Caco-2 (cell line): ENCODE measurements at regions not wholly inside any gene's neighbourhood (a gene's known extent, or its start where the extent isn't known, plus 50 kb on each side); places are given as distances from the start of the nearest gene placed in this dataset.

Experiments
- BruUV-seq: library from RNA; stranded (reverse); fragments of 400-500 nt; replicated peaks from 2 replicates; lab custom pipeline; 2021; lab: Mats Ljungman, UMichigan
- CTCF ChIA-PET: fragments of 300-600 bp; sonication (Branson Sonifier 250); formaldehyde crosslinking; loops from one replicate; lab custom pipeline; 2022; ENCODE audit warnings: antibody characterized with exemption; lab: Charles Lee
- POLR2A ChIA-PET: fragments of 300-600 bp; sonication (Branson Sonifier 250); formaldehyde crosslinking; loops from one replicate; lab custom pipeline; 2022; ENCODE audit warnings: antibody characterized with exemption; lab: Charles Lee
- DNase-seq, 2 experiments: peaks; one replicate each; pipeline versions ENCODE4 v3.0.0 to v3.0.0-alpha.2; 2020 to 2022
- H3K27me3 ChIP-seq: replicated peaks from 2 replicates; pipeline ENCODE4 v1.6.0; 2011; ENCODE audit warnings: low read length; ENCODE audit not compliant: control insufficient read depth, insufficient read depth
- H3K36me3 ChIP-seq: 2 replicates; pipeline ENCODE4 v1.5.1; 2011; ENCODE audit warnings: low read length; ENCODE audit not compliant: control insufficient read depth, insufficient read depth
- H3K4me1 ChIP-seq: fragments of 250-450 bp; sonication (Bioruptor Pico); 2 replicates; pipeline ENCODE4 v1.5.1; 2020; ENCODE audit warnings: mild to moderate bottlenecking
- H3K4me3 ChIP-seq: 2 replicates; pipeline ENCODE4 v1.5.1; 2011; ENCODE audit warnings: low read depth, mild to moderate bottlenecking, control low read depth, low read length
- H3K9me3 ChIP-seq: fragments of 250-450 bp; sonication (Bioruptor Pico); 2 replicates; pipeline ENCODE4 v1.5.1; 2020; ENCODE audit warnings: mild to moderate bottlenecking, moderate library complexity
- H3K27ac Mint-ChIP-seq: one replicate; pipeline ENCODE4 v1.8.0; 2022; ENCODE audit warnings: mixed read lengths; ENCODE audit not compliant: unreplicated experiment
- H3K27me3 Mint-ChIP-seq: one replicate; pipeline ENCODE4 v1.8.0; 2022; ENCODE audit warnings: mixed read lengths; ENCODE audit not compliant: insufficient read depth, unreplicated experiment
- H3K36me3 Mint-ChIP-seq: one replicate; pipeline ENCODE4 v1.8.0; 2022; ENCODE audit warnings: mild to moderate bottlenecking, mixed read lengths; ENCODE audit not compliant: insufficient read depth, unreplicated experiment
- H3K4me1 Mint-ChIP-seq: one replicate; pipeline ENCODE4 v1.8.0; 2022; ENCODE audit warnings: low read depth, mixed read lengths; ENCODE audit not compliant: unreplicated experiment
- H3K4me3 Mint-ChIP-seq: one replicate; pipeline ENCODE4 v1.8.0; 2022; ENCODE audit warnings: mild to moderate bottlenecking, moderate library complexity, mixed read lengths; ENCODE audit not compliant: unreplicated experiment
- H3K9me3 Mint-ChIP-seq: one replicate; pipeline ENCODE4 v1.8.0; 2022; ENCODE audit warnings: mixed read lengths; ENCODE audit not compliant: unreplicated experiment
- intact Hi-C: fragments of 100-400 bp; cut with micrococcal nuclease; formaldehyde crosslinking; loops from one replicate; pipeline ENCODE4 v1.10.0; 2022; ENCODE audit not compliant: unreplicated experiment
- TF ChIP-seq, protein P1 (sequence below), 2 experiments: fragments of 200-600 bp in 1 of 2; IDR thresholded peaks; 1 replicate in 1 of 2; 2 replicates in 1 of 2; pipeline versions ENCODE4 v1.5.1 to v1.8.0; 2011 to 2022; ENCODE audit warnings: antibody characterized with exemption in 1 of 2, control low read depth in 1 of 2, inconsistent platforms in 1 of 2, low read depth in 1 of 2, low read length in 1 of 2, mild to moderate bottlenecking in 1 of 2, moderate library complexity in 1 of 2; ENCODE audit not compliant: insufficient read depth in 1 of 2, severe bottlenecking in 1 of 2, unreplicated experiment in 1 of 2

DNA sequence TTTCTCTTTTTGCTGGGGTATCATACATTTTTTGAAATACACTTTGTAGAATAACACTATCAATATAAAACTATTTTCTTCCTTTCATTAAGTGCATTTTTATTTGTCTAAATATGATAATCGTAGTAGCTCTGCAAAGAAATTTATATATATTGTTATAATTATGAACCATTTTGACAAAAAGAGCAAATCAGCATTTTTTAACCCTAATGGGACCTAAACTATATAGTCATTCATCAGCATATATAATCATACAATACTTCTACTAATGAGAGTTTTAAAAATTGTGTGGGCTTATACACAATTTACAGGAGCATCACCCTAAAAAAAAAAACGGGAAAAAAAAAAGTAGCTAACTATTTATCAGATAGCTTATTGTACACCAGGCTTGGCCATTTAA lies 329.7 kb upstream of the TYRP1 start:
- no peaks in the 10 kb centered on the region for H3K9me3 Mint-ChIP-seq
- Histone ChIP-seq H3K9me3 (no peaks in the 10 kb centered on the region), H3K4me3 (no peak overlapping the region), H3K36me3 (no peaks in the 10 kb centered on the region), H3K4me1 (no peaks in the 10 kb centered on the region), H3K27me3 (no peaks in the 10 kb centered on the region)
- TF ChIP-seq, protein P1, sequence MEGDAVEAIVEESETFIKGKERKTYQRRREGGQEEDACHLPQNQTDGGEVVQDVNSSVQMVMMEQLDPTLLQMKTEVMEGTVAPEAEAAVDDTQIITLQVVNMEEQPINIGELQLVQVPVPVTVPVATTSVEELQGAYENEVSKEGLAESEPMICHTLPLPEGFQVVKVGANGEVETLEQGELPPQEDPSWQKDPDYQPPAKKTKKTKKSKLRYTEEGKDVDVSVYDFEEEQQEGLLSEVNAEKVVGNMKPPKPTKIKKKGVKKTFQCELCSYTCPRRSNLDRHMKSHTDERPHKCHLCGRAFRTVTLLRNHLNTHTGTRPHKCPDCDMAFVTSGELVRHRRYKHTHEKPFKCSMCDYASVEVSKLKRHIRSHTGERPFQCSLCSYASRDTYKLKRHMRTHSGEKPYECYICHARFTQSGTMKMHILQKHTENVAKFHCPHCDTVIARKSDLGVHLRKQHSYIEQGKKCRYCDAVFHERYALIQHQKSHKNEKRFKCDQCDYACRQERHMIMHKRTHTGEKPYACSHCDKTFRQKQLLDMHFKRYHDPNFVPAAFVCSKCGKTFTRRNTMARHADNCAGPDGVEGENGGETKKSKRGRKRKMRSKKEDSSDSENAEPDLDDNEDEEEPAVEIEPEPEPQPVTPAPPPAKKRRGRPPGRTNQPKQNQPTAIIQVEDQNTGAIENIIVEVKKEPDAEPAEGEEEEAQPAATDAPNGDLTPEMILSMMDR (IDR thresholded peaks at IDR 0.05; ENCODE audit: insufficient read depth in 1 of 2, low read depth in 1 of 2, low read length in 1 of 2, severe bottlenecking in 1 of 2, unreplicated experiment in 1 of 2): no peak
- ChIA-PET CTCF (no interaction called here), POLR2A (no interaction called here)
- no peak overlapping the region for H3K4me3 Mint-ChIP-seq
- H3K27ac Mint-ChIP-seq: no peak overlapping the region
- intact Hi-C loops: no loop called here
- no peak for DNase-seq
- no peaks in the 10 kb centered on the region for H3K27me3 Mint-ChIP-seq
- no peaks in the 10 kb centered on the region for H3K36me3 Mint-ChIP-seq
- no peaks in the 10 kb centered on the region for H3K4me1 Mint-ChIP-seq
- no TSS peak for BruUV-seq

DNA sequence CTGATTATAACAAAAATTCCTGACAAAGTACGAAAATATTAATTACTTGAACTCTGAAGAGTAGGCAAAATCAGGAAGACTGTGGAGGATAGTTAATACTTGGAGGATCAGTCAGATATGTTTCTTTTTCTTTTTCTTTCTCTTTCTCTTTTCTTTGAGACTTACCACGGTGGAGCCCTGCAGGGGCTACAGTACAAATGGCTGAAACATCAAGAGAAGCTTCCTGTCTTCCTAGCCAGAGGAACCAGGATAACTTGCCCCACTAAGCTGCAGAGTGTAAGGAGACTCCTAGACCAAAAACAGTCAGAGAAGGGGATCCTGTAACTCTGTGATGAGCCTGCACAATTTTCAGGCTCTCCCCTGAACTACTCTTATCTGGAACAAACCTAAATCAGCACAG lies 324.6 kb upstream of the TYRP1 start:
- H3K9me3 Mint-ChIP-seq: no peaks in the 10 kb centered on the region
- H3K36me3 Mint-ChIP-seq: no peaks in the 10 kb centered on the region
- BruUV-seq: no TSS peak
- H3K36me3 ChIP-seq: no peaks in the 10 kb centered on the region
- CTCF ChIA-PET: no interaction called here
- no peaks in the 10 kb centered on the region for H3K27me3 ChIP-seq
- H3K9me3 ChIP-seq: no peaks in the 10 kb centered on the region
- intact Hi-C loops: no loop called here
- H3K27ac Mint-ChIP-seq: no peak overlapping the region
- TF ChIP-seq, protein P1 (IDR thresholded peaks at IDR 0.05; ENCODE audit: insufficient read depth in 1 of 2, low read depth in 1 of 2, low read length in 1 of 2, severe bottlenecking in 1 of 2, unreplicated experiment in 1 of 2): no peak
- H3K27me3 Mint-ChIP-seq: no peaks in the 10 kb centered on the region
- DNase-seq: no peak
- H3K4me1 Mint-ChIP-seq: no peaks in the 10 kb centered on the region
- H3K4me3 ChIP-seq: no peak overlapping the region
- no peaks in the 10 kb centered on the region for H3K4me1 ChIP-seq
- no peak overlapping the region for H3K4me3 Mint-ChIP-seq
- POLR2A ChIA-PET: no interaction called here

DNA sequence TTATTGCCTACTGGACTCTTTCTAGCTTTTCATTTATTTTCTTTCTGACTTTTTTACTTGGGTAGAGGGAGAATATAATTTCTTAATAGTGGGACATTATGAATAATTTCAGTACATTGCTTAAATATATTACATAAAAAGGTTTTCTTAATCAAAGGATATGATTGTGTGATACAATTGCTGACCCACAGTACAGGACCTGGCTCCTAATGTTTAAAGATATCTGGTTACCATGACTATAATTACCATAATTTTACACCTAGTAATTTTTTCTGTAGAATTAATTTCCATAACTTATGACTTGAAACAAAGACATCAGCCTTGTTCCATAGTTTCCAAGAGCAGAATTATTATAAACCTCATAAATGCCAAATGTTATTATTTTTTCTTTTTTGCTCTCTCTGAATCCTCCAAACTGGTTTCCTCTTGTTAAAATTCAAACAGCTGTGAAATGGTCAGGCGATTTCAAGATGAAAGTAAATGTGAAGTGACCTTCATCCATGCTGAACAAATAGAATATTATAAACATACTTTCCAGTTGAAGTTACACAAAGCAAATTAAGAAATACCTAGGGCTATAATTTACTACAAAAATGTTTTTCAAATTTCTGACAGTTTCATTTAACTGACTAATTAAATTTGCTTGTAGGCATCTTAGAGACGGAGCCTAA lies 301.2 kb upstream of the TYRP1 start:
- TF ChIP-seq, protein P1 (IDR thresholded peaks at IDR 0.05; ENCODE audit: insufficient read depth in 1 of 2, low read depth in 1 of 2, low read length in 1 of 2, severe bottlenecking in 1 of 2, unreplicated experiment in 1 of 2): no peak
- Mint-ChIP-seq H3K4me3 (no peak overlapping the region), H3K36me3 (no peaks in the 10 kb centered on the region), H3K9me3 (no peaks in the 10 kb centered on the region), H3K27me3 (no peaks in the 10 kb centered on the region), H3K4me1 (no peaks in the 10 kb centered on the region), H3K27ac (no peak overlapping the region)
- intact Hi-C loops: no loop called here
- POLR2A ChIA-PET: no interaction called here
- no peak for DNase-seq
- BruUV-seq: no TSS peak
- Histone ChIP-seq H3K4me3 (no peak overlapping the region), H3K36me3 (no peaks in the 10 kb centered on the region), H3K9me3 (no peaks in the 10 kb centered on the region), H3K27me3 (no peaks in the 10 kb centered on the region), H3K4me1 (no peaks in the 10 kb centered on the region)
- CTCF ChIA-PET: no interaction called here
